ENCODE measurements at regions not wholly inside any gene's neighbourhood (a gene's known extent, or its start where the extent isn't known, plus 50 kb on each side); places are given as distances from the start of the nearest gene placed in this dataset.

- Histone ChIP-seq H3K9me3 (ENCODE audit: control insufficient read depth in 4 of 4, insufficient read depth in 3 of 4, low read length in 3 of 4) (no peaks in the 10 kb centered on the region), H3K4me1 (ENCODE audit: control insufficient read depth in 5 of 5, insufficient read depth in 5 of 5, low read length in 5 of 5) (no peaks in the 10 kb centered on the region), H3K36me3 (ENCODE audit: control insufficient read depth in 4 of 4, insufficient read depth in 4 of 4, low read length in 4 of 4) (no peaks in the 10 kb centered on the region), H3K9ac (ENCODE audit: insufficient read depth in 1 of 2, low read length in 2 of 2) (no peak overlapping the region), H3K4me3 (no peak overlapping the region), H3K27me3 (ENCODE audit: control insufficient read depth in 3 of 3, insufficient read depth in 3 of 3, low read length in 2 of 3) (no peaks in the 10 kb centered on the region), H3K27ac (ENCODE audit: low read depth in 1 of 2, low read length in 1 of 2) (no peak overlapping the region)
- DNase-seq (no peak), ATAC-seq (ENCODE audit: insufficient read depth, low FRiP score) (no peak)
- 69 to 81% methylated on average over 3 of the region's 3 CpGs for WGBS, 2 donors
- no peak for TF ChIP-seq CTCF (IDR thresholded peaks at IDR 0.05; ENCODE audit: control extremely low read depth, extremely low read depth)
Measured at GRCh38 chr10:128494665-128495064, 368.4 kb upstream of the MKI67 start.

GRCh38 chr10:128497660-128498377 lies 371.6 kb upstream of the MKI67 start:
- H3K27ac ChIP-seq (ENCODE audit: low read depth in 1 of 2, low read length in 1 of 2), result no peak overlapping the region
- H3K4me3 ChIP-seq, result no peak overlapping the region
- no peak for TF ChIP-seq CTCF (IDR thresholded peaks at IDR 0.05; ENCODE audit: control extremely low read depth, extremely low read depth)
- H3K9ac ChIP-seq (ENCODE audit: insufficient read depth in 1 of 2, low read length in 2 of 2), result no peak overlapping the region
- peaks cover 0 to 6% (median 0%) of the 10 kb centered on the region in 4 donors for H3K9me3 ChIP-seq (ENCODE audit: control insufficient read depth in 4 of 4, insufficient read depth in 3 of 4, low read length in 3 of 4)
- no peaks in the 10 kb centered on the region for H3K36me3 ChIP-seq (ENCODE audit: control insufficient read depth in 4 of 4, insufficient read depth in 4 of 4, low read length in 4 of 4)
- 89 to 90% methylated on average over 17 of the region's 17 CpGs for WGBS, 2 donors
- peaks cover 0 to 3% (median 0%) of the 10 kb centered on the region in 3 donors for H3K27me3 ChIP-seq (ENCODE audit: control insufficient read depth in 3 of 3, insufficient read depth in 3 of 3, low read length in 2 of 3)
- DNase-seq (no peak), ATAC-seq (ENCODE audit: insufficient read depth, low FRiP score) (no peak)
- H3K4me1 ChIP-seq (ENCODE audit: control insufficient read depth in 5 of 5, insufficient read depth in 5 of 5, low read length in 5 of 5), result no peaks in the 10 kb centered on the region

GRCh38 chr10:128498378-128498730 lies 372.1 kb upstream of the MKI67 start:
- Histone ChIP-seq H3K27me3 (ENCODE audit: control insufficient read depth in 3 of 3, insufficient read depth in 3 of 3, low read length in 2 of 3) (peaks cover 0 to 4% (median 0%) of the 10 kb centered on the region in 3 donors), H3K36me3 (ENCODE audit: control insufficient read depth in 4 of 4, insufficient read depth in 4 of 4, low read length in 4 of 4) (no peaks in the 10 kb centered on the region), H3K4me1 (ENCODE audit: control insufficient read depth in 5 of 5, insufficient read depth in 5 of 5, low read length in 5 of 5) (no peaks in the 10 kb centered on the region), H3K4me3 (no peak overlapping the region), H3K9ac (ENCODE audit: insufficient read depth in 1 of 2, low read length in 2 of 2) (no peak overlapping the region), H3K27ac (ENCODE audit: low read depth in 1 of 2, low read length in 1 of 2) (no peak overlapping the region), H3K9me3 (ENCODE audit: control insufficient read depth in 4 of 4, insufficient read depth in 3 of 4, low read length in 3 of 4) (peaks cover 0 to 6% (median 0%) of the 10 kb centered on the region in 4 donors)
- ATAC-seq (ENCODE audit: insufficient read depth, low FRiP score), result no peak
- no peak for TF ChIP-seq CTCF (IDR thresholded peaks at IDR 0.05; ENCODE audit: control extremely low read depth, extremely low read depth)
- no peak for DNase-seq
- 78 to 82% methylated on average over 3 of the region's 3 CpGs for WGBS, 2 donors

- TF ChIP-seq CTCF (IDR thresholded peaks at IDR 0.05; ENCODE audit: control extremely low read depth, extremely low read depth), result no peak
- 57 to 87% methylated on average over 5 of the region's 5 CpGs for WGBS, 2 donors
- H3K4me3 ChIP-seq, result no peak overlapping the region
- H3K36me3 ChIP-seq (ENCODE audit: control insufficient read depth in 4 of 4, insufficient read depth in 4 of 4, low read length in 4 of 4), result no peaks in the 10 kb centered on the region
- H3K4me1 ChIP-seq (ENCODE audit: control insufficient read depth in 5 of 5, insufficient read depth in 5 of 5, low read length in 5 of 5), result no peaks in the 10 kb centered on the region
- ATAC-seq (ENCODE audit: insufficient read depth, low FRiP score) (no peak), DNase-seq (no peak)
- H3K9me3 ChIP-seq (ENCODE audit: control insufficient read depth in 4 of 4, insufficient read depth in 3 of 4, low read length in 3 of 4), result peaks cover 0 to 6% (median 0%) of the 10 kb centered on the region in 4 donors
- no peak overlapping the region for H3K9ac ChIP-seq (ENCODE audit: insufficient read depth in 1 of 2, low read length in 2 of 2)
- no peak overlapping the region for H3K27ac ChIP-seq (ENCODE audit: low read depth in 1 of 2, low read length in 1 of 2)
- peaks cover 0 to 4% (median 0%) of the 10 kb centered on the region in 3 donors for H3K27me3 ChIP-seq (ENCODE audit: control insufficient read depth in 3 of 3, insufficient read depth in 3 of 3, low read length in 2 of 3)
Measured at GRCh38 chr10:128498746-128499145, 372.5 kb upstream of the MKI67 start.

Measured in lung (tissue), 11 donors.